UCSD-AML1 (cell line): ENCODE measurements at regions not wholly inside any gene's neighbourhood (a gene's known extent, or its start where the extent isn't known, plus 50 kb on each side); places are given as distances from the start of the nearest gene placed in this dataset.
"Not testable (repeated sequence)": the region's sequence is repeated elsewhere in the genome, so short reads cannot be mapped to it uniquely, and the experiment has no call there.

ENCODE experiments used
- DNase-seq: peaks from one replicate; lab custom pipeline; 2025; ENCODE audit not compliant: unreplicated experiment; lab: John Stamatoyannopoulos, UW

DNA sequence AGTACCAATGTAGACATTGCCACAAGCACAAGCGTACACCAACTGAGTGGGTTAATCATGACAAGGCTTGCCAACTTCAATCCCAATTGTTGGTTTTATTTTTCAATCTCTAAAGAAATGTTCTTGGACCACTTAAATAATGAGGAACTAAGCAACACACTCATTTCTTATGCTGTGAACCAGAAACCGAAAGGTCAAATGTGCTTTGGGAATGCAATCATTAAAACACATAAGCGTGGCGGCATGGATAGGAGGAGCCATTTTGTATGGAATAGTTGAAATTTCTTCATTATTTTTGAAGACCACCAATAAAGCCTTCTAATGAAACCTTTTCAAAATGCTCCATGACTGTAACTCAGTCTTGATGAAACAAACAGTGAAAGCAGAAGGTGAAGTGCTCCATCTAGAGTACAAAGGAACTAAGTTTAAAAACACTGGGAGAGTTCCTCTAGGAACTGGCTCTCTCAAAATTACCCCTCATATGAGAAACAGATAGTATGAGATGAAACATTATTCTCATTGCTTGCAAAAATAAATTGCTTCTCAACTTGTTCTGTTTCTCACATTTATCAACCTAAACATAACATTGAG, 113.2 kb upstream of the CHST9 start:
- DNase-seq = no peak

DNA sequence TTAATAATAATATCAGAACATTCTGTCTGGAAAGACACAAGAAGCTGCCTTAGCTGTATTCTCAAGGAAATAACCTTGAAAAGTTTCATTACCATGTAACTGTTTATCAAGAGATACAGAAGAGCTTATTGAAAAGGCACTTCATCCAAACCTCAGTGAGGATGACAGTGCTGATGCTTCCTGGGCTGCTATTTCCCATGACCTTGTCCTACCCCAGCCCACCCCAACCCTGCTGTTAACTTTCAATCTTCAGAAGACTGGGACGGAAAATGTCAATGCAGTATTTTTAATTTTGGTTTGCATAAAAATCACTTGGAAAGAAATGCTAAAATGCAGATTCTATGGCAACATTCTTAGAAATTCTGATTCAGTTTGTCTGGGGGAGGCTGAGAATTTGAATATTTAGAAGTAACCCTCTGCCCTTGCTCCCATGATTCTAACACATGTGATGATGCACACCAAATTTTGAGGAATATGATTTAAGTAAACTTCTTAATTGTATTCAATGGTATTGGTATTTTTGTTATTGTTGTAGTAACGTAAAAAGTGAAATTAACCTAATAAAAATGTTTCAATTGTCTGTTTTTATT, 101.0 kb upstream of the CHST9 start:
- DNase-seq = not testable (repeated sequence)

DNA sequence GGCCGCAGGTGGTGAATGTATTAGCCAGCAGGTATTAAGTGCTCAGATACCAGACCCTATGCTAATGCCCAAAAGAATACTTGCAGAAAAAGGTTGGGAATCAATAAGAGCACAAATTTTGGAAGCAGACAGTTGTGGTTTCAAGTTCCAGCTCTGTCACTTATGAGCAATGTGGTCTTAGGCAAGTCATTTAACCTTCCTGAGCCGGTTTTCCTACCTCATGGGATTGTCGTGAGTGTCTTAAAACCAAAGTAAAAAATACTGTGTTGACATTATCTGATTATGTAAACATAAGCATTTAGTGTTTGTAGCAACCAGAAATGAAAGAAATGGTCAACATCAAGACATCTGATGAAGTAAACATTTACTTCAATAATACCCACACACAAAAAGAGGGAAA, 93.0 kb upstream of the CHST9 start:
- no peak for DNase-seq

DNA sequence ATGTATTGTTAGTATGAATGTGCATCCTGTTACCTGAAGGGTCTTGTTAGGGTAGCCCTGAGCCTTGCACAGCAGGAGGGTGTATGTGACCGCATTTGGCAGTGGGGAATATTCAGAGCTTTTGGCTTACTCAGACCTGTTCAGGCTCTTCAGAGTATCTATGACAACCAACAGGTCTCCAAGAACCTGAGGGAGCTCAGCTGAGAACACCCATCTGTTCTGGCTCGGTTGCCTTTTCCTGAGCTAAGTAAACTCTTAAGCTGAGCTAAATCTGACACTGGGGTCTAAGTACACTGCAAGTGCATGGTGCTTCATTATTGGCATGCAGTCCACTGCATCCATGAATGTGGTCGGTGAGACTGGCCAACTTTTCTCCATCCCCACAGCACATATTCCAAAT, 92.4 kb upstream of the CHST9 start:
- DNase-seq = no peak

DNA sequence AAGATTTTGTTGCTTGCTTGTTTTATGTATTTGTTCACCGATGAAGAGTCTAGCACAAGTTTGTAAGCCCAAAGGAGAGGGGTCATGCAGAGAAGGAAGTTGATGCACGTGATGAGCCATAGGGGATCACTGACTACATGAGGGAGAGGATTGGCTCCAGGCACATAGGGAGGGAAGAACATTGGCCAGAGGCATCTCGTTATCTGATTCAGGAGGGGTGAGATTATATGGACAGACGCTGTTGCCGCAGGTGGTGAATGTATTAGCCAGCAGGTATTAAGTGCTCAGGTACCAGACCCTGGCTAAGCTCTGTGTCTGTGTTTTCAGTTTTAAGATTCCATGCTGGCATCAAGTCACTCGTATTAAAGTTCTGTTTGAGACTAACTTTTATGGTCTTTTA, 91.8 kb upstream of the CHST9 start:
- DNase-seq = no peak

DNA sequence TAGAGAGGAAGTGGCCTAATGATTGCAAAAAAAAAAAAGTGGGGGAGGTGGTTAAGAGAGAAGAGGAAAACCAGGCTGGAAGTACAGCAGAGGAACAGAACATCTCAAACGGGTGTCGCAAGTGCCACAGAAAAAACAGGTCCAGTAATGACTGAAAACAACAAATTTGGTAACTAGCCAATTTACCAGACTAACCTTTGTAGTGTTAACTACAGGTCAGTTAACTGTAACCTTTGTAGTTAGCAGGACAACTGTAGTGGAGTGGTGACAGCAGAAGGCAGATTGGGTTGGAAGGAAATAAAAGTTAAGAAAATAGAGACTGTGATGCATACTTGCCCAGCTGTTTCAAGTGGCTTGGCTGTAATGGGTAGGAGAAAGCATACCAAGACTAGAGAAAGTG, 91.4 kb upstream of the CHST9 start:
- DNase-seq = no peak

DNA sequence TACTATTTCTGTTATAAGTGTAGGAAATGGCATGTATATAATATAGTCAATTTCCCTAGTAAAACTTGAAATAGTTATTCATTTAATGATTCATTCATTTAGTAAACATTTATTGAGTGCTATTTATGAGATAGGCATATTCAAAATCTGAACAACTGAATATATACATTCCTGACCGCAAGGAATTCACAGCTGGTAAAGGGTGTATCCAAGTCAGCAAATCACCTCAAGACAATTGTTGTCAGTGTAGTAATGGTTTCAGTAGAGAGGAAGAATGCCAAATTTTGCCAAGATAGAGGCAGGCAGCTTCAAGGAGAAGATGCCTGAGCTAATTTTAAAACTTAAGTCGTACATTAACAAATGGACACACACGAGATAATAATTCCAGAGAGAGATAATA, 89.8 kb upstream of the CHST9 start:
- DNase-seq = no peak

DNA sequence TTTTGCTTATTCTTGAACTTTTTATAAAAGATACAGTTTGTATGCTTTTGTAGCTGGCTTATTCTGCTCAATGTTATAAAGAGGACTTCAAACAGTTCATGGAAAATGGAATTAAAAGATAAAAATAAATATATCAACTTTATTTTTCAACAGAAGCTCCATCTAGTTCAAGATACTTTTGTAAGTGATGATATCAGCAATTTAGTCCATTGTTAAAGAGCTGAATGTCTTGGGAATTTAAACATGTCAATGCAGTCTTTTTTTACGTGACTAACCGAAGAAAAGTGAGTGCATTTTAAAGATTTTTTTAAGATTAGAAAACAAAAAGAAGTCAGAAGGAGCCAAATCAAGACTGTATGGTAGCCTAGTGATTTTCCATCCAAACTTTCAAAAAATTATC, 85.4 kb upstream of the CHST9 start:
- DNase-seq = no peak

DNA sequence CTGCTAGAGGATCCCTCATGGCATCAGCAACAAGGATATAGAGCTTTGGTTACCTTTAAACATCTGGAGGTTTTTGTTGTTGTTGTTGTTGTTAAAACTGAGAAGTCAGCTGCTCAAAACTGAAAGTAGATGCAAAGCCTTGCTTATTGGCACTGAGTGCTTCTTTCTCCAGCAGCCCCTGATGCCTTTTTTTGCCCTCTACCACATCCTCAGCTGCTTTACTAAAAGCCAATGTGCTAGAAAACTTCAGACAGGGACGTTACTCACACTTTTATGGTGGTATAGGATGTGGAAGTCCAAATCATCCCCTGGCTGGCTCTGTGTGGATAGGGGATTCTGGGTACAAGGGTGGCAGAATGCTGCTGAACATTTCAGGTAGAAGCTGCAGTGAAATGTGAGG, 78.3 kb upstream of the CHST9 start:
- DNase-seq = no peak

DNA sequence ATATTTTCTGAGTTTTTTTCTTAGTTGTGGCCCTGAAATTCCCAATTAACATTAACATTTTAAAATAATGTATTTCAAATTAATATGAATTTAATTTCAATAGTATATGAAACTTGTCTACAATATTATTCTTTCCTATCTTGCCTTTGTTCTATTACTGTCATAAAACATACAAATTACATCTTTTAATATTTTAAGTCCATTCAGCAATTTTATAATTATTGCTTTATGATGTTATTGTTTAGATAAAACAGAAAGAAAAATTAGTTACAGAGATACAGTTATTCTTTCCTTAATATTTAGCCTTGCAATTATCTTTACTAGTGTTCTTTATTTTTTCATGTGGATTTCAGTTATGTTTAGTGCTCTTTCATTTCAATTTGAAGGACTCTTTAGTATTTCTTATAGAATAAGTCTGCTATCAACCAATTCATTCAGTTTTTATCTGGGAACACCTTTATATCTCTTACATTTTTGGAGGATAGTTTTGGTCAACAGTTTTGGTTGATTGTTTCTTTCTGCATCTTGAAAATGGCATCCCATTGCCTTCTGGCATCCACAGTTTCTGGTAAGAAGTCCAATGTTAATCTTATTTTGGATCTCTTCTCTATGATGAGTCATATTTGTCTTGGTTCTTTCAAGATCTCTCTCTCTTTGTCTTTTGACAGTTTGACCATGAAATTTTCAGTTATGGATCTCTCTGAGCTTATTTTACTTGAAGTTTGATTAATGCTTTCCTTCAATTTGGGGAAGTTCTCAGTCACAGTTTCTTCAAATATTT, 76.9 kb upstream of the CHST9 start:
- DNase-seq = no peak

DNA sequence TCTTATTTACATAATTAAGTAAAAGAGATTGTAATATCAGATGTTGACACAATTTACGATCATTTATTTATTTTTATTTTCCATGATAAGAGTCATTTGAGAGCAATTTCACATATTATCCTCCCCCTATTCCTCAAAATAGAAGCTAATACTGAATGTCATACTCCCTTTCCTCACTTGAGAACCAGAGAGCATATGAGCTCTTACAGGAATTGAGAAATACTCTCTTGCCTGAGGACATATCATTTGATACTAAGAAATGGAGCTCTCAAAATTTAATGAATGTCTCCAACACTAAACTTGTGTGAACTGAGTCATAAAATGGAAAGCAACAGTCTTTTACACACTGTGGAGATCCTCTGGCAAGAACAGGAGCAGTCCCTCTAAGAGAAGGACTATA, 68.5 kb upstream of the CHST9 start:
- DNase-seq = no peak

DNA sequence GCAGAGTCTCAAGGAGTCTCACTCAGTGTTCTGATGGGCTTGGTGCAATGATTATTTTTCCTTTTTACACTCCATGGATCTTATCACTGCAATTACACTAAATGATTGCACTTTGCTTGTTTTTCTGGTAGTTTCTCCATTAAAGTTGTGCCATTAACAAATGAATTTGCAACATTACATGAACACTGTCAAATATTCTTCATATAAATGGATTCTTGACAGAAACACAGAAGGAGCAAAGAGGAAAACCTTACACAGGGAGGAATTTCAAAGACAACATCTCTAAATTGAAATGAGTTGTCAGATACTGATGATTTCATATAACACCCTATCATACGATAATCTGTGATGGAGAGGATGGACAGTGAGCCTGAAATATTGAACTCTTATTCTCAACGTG, 65.4 kb upstream of the CHST9 start:
- no peak for DNase-seq

DNA sequence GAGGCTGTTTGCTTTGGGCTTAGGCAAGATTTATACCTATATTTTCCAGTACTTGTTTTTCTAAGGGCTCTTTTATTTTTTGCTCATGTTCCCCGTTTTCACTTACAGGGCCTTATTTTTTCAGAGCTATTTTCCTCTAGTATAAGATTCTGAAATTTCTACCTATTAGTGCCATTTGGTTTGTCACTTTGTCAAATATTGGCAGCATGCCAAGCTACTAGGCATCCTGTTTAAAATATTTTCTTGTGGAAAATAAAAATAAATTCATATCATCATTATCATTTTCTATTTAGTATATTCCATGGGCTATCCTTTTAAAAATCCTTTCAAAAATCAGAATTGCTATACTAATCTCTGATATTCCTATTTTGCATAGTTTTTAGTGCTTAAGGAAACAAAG, 64.8 kb upstream of the CHST9 start:
- no peak for DNase-seq

DNA sequence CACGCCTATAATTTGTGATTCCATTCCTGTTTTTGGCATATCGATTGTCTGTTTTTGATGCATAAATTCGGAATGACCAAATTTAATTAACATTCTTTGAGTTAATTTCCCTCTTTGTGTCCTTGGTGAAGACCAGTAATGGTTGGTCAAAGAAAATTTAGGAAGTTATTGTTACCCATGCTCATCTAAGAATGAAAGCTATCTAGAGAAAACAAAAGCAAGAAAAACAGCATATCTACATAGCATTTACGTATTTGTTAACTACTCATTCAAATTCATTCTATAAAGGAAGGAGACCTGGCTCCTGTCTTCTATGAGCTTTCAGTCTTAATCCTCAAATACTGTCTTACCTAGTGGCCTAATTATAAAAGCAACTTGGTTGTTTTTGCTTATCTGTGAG, 59.2 kb upstream of the CHST9 start:
- no peak for DNase-seq

DNA sequence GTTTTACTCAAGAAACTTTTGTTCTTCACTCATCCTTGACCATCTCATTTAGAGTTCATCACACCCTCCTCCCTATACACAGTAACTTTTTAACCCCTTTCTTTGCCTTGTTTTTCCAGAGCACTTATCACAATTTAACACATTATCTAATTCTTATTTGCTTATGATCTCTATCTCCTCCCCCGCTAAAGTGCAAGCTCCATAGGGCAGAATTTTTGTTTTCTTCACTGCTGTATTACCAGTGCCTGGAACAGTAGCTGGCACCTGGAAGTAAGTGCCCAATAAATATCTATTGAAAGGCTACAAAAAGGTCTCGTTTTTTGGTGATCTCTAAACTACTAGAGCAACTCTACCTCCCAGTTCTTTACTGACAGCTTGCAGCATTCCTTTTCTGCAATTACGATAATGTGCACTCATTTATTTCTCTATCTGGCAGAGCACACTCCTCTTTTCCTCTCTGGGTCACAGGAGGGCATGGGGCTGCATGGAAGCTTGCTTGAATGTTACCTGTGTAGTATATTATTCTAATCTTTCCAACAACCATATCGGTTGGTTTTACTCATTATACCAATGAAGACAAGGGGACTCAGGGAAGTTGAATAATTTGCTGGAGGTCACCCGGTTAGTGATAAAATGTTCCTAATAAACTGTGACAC, 57.4 kb upstream of the CHST9 start:
- no peak for DNase-seq

DNA sequence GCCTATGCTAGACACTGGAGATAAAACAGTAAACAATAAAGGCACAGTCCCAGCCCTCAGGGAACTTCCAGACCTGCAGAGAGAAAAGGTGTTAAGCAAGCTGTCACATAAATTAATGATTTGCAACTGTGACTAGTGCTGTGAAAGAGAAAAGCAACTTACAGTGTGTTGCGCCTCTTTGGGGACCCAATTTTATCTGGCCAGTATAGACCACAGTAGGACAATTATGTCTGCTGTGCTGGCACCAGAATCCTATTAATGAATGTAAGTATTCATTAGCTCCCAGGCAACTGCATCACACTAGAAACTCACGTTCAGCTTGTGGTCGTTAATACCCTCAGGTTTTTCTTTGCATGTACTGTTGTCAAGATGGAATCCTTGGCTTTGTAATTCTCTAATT, 55.3 kb upstream of the CHST9 start:
- DNase-seq = no peak

DNA sequence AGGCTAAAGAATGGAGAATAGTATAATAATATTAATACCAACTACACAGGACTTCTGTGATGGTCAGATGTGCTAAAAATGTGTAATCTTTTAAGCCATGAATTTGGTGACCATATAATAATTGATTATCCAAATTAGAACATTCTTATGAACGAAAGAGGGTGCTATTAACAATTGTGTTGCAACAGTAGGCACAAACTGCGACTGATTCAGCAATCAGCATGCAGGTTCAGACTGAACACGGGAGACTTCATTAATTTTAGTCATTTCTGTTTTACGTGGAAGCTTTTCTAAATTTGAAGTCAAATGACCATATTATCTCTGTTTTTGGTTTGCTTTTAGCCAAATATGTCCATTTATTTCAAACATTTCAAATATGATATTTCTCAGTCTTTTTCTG, 54.6 kb upstream of the CHST9 start:
- no peak for DNase-seq

DNA sequence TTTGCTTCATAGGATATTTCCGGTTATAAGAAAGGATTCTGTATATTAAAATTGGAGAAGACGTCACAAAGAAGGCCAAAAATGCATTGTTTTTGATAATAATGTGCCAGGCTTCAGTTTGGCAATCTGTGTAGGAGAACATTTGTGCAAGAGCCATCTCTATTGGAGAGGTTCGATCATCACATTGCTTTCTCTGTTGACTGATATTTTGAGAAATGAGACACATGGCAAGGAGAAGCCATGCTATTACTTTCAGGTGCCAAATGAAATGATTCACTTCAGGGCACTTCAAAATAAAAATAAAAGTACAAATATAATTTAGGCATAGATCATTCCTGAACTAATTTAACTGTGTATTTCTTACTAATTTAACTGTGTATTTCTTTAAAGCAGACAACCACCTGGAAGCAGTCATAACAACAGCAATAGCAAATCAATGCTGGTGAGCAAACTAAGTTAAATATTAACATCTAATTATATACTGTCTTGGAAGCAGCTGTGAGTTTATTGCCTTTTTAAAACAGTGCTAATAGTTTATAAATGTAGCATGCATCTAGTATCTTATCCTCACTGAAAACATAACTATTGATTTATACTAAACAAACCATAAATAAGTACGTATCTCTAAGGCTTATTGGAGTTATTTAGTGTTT, 50.2 kb upstream of the CHST9 start:
- DNase-seq = no peak
